Mucosa of rectum (tissue), 2 donors: ENCODE measurements at regions not wholly inside any gene's neighbourhood (a gene's known extent, or its start where the extent isn't known, plus 50 kb on each side); places are given as distances from the start of the nearest gene placed in this dataset.

ENCODE experiments used
- H3K27ac ChIP-seq, 2 donors: one replicate each; pipeline ENCODE4 v1.7.0; 2013; ENCODE audit warnings: inconsistent platforms in 2 of 2, low read depth in 2 of 2, low read length in 2 of 2
- H3K27me3 ChIP-seq, 2 donors: one replicate each; pipeline ENCODE4 v1.7.0; 2013; ENCODE audit warnings: low read length in 2 of 2; ENCODE audit not compliant: control insufficient read depth in 2 of 2, insufficient read depth in 2 of 2
- H3K36me3 ChIP-seq, 2 donors: one replicate each; pipeline ENCODE4 v1.7.0; 2013; ENCODE audit warnings: low read length in 2 of 2; ENCODE audit not compliant: control insufficient read depth in 2 of 2, insufficient read depth in 2 of 2
- H3K4me1 ChIP-seq, 2 donors: one replicate each; pipeline ENCODE4 v1.7.0; 2013; ENCODE audit warnings: low read length in 2 of 2, mild to moderate bottlenecking in 1 of 2; ENCODE audit not compliant: control insufficient read depth in 2 of 2, insufficient read depth in 2 of 2
- H3K4me3 ChIP-seq, 2 donors: one replicate each; pipeline ENCODE4 v1.7.0; 2013; ENCODE audit warnings: low read length in 2 of 2
- H3K9ac ChIP-seq, 2 donors: one replicate each; pipeline ENCODE4 v1.7.0; 2013; ENCODE audit warnings: low read length in 2 of 2, low read depth in 1 of 2, mild to moderate bottlenecking in 1 of 2
- H3K9me3 ChIP-seq, 2 donors: one replicate each; pipeline ENCODE4 v1.7.0; 2013; ENCODE audit warnings: low read length in 2 of 2; ENCODE audit not compliant: control insufficient read depth in 2 of 2
- donor health status: healthy.
- donor health status: Normal muscosa, but diverticular disease.

DNA sequence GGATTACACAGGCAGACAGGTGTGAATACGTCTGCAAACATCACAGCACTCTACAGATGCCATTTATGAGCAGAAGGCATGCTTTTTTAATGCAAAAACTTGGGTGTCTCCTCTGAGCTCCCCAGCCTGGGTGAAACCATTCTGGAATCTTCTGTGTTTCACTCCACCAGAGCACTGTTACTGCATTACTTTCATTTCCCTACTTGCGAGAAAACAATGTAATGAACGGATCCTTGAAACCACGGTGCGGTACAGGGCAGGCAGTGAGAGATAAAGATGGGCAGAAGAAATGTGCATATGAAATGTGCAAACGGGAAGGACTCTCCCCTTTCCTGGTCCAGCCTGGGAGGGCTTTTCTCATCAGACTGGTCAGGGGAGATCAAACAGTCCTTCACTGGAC lies 584.3 kb upstream of the KLF4 start:
- Histone ChIP-seq H3K4me3 (no peak overlapping the region), H3K27me3 (no peaks in the 10 kb centered on the region), H3K36me3 (no peaks in the 10 kb centered on the region)

DNA sequence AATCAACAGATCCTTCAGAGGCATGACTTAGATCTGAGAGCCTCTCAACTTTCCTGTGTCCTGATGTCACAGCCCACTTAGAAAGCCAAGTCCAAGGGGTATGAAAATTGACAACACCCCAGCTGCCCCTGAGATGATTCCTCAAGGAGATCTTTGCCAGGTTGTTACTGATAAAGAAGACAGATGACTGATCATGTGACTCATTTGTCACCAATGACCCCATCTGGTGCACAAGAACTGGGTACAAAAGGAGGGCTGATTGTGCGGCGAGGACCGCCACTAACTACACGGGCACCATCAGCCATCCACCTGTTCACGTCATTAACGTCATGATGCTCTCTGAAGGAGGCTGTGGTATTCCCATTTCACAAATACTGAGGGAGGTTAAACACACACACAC lies 583.2 kb upstream of the KLF4 start:
- Histone ChIP-seq H3K4me3 (no peak overlapping the region), H3K27ac (no peak overlapping the region), H3K36me3 (no peaks in the 10 kb centered on the region), H3K27me3 (no peaks in the 10 kb centered on the region), H3K9ac (no peak overlapping the region), H3K9me3 (no peaks in the 10 kb centered on the region), H3K4me1 (no peaks in the 10 kb centered on the region)

More for the DNA sequence above, 584.3 kb upstream of the KLF4 start:
- Histone ChIP-seq H3K9me3 (no peaks in the 10 kb centered on the region), H3K27ac (no peak overlapping the region), H3K4me1 (no peaks in the 10 kb centered on the region), H3K9ac (no peak overlapping the region)

DNA sequence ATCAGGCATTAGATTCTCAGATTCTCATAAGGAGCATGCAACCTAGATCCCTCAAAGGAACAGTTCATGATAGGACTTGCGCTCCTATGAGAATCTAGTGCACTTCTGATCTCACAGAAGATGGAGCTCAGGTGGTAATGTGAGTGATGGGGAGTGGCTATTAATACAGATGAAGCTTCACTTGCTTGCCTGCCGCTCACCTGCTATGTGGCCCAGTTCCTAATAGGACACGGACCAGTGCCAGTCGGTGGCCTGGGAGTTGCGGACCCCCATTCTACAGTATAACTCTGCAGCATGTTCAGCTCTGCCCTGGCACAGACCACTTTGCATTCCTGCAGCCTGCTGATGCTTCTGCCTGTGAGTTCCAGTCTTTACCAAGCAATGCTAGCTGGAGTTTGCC lies 581.3 kb upstream of the KLF4 start:
- Histone ChIP-seq H3K27me3 (no peaks in the 10 kb centered on the region), H3K4me3 (no peak overlapping the region), H3K36me3 (no peaks in the 10 kb centered on the region), H3K9me3 (no peaks in the 10 kb centered on the region), H3K4me1 (no peaks in the 10 kb centered on the region), H3K9ac (no peak overlapping the region), H3K27ac (no peak overlapping the region)

DNA sequence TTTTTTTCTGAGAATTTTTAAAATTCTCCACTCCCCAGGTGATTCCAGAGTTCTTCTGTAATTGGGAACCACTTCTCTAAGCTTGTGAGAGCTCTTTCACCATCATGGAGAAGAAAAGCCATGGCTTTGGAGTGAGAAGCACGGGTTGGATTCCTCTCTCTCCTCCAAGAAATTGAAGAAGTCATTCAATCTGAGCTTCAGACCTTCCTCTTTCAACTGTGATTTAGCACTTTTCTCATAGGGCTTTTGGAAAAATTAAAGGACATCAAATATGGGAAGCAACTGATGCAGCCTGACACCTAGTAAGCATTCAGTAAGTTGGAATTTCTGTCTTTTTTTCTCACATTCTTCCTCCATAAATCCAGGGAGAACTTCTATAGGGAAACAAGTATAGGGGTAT lies 580.4 kb upstream of the KLF4 start:
- H3K4me1 ChIP-seq, result no peaks in the 10 kb centered on the region
- H3K9ac ChIP-seq, result no peak overlapping the region
- H3K27ac ChIP-seq, result no peak overlapping the region
- no peaks in the 10 kb centered on the region for H3K9me3 ChIP-seq
- no peak overlapping the region for H3K4me3 ChIP-seq
- H3K36me3 ChIP-seq, result no peaks in the 10 kb centered on the region
- no peaks in the 10 kb centered on the region for H3K27me3 ChIP-seq

- Histone ChIP-seq H3K9me3 (no peaks in the 10 kb centered on the region), H3K36me3 (no peaks in the 10 kb centered on the region), H3K4me1 (peaks cover 5 to 10% of the 10 kb centered on the region in 2 donors), H3K27ac (no peak overlapping the region), H3K27me3 (no peaks in the 10 kb centered on the region), H3K9ac (no peak overlapping the region), H3K4me3 (no peak overlapping the region)
Observed at GRCh38 chr9:108062680-108063079, 573.1 kb upstream of the KLF4 start.

DNA sequence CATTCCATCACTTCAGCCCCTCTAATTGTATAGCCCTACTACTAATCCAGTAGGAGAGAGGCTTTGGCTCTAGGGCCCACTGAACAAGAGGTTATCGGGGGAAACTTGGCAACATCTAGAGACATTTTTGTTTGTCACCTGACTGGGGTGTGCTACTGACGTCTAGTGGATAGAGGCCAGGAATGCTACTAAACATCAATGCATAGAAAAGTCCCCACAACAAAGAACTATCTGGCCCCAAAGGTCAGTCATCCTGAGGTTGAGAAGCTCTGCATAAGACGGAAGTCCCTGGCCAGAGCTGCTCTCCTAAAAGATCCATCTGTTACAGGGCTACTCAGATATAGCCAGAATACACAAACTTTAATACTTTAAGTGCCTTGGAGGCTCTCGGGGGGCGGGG lies 570.6 kb upstream of the KLF4 start:
- Histone ChIP-seq H3K4me1 (peaks cover 5 to 21% of the 10 kb centered on the region in 2 donors), H3K9me3 (no peaks in the 10 kb centered on the region), H3K27me3 (no peaks in the 10 kb centered on the region), H3K36me3 (no peaks in the 10 kb centered on the region), H3K4me3 (no peak overlapping the region), H3K27ac (no peak overlapping the region), H3K9ac (no peak overlapping the region)

DNA sequence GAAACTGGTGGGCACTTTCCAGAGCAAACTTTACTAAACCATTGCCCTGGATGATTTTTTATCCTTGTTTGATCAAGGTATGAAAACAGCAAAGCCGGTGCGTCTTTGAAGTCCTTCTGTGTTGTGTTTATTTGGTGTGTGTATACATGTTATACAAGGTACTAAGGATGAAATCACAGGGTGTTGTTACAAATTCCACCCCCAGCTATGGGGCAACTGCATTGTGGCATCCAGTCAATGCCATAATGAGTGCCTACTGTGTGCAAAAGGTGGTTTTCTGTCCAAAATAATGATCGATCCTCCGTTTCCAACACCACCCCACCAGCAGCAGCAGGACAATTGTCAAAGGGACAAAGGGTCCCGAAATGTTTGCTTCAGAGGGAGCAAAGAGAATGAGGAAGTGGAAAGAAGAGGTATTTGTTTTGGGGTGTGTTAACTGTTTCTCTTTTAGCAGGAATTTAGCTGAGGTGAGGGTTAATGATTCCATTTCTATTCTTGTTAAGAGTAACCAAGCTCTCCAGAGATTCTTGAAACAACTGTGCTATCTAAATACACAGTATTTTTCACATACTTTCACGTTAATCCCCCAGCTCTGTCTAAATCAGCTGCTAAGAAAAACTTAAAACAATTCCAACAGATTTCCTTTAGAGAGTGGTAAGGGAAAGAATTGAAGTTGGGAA lies 568.7 kb upstream of the KLF4 start:
- Histone ChIP-seq H3K4me1 (peaks cover 7 to 29% of the 10 kb centered on the region in 2 donors), H3K9ac (no peak overlapping the region), H3K4me3 (no peak overlapping the region), H3K27me3 (no peaks in the 10 kb centered on the region), H3K36me3 (no peaks in the 10 kb centered on the region), H3K27ac (peak overlapping the region in 1 of 2 donors; percentile 55), H3K9me3 (no peaks in the 10 kb centered on the region)

DNA sequence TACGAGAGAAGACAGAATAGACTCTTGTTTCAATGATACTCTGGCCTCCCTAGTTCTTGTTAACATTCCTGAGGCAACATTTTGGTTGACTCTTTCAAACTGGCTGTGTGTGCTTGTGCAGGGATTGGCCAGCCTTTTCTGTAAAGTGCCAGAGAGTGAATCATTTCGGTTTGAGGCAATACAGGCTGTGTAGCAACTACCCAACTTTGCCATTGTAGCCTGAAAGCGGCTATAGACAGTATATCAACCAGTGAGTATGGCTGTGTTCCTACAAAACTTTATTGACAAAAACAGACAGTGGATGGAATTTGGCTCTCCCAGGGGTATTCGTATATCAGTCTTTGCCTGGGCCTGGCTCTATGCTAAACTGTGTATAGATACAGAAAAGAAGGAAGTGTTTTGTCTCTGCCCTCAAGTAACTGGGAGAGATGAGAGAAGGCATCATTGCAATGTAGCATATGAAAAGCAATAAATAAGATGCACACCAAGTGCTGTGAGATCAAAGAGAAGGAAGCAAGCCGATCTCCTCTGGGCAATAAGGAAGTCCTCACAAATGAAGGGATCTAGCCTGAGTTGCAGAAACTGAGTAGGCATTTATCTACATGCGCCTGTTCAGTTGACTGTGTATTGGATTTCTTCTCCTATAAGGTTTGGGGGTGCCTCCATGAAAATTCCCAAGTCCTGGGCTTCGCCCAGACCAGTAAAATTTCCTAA lies 568.0 kb upstream of the KLF4 start:
- Histone ChIP-seq H3K9me3 (no peaks in the 10 kb centered on the region), H3K27me3 (no peaks in the 10 kb centered on the region), H3K4me1 (peaks cover 11 to 31% of the 10 kb centered on the region in 2 donors), H3K9ac (no peak overlapping the region), H3K27ac (peak overlapping the region in 1 of 2 donors; percentile 55), H3K4me3 (no peak overlapping the region), H3K36me3 (no peaks in the 10 kb centered on the region)

- Histone ChIP-seq H3K4me3 (no peak overlapping the region), H3K9ac (no peak overlapping the region), H3K4me1 (peaks cover 12 to 31% of the 10 kb centered on the region in 2 donors), H3K27me3 (no peaks in the 10 kb centered on the region), H3K36me3 (no peaks in the 10 kb centered on the region), H3K27ac (no peak overlapping the region), H3K9me3 (no peaks in the 10 kb centered on the region)
Observed at GRCh38 chr9:108056805-108057386, 567.3 kb upstream of the KLF4 start.

GRCh38 chr9:108056084-108056804 lies 566.7 kb upstream of the KLF4 start:
- no peaks in the 10 kb centered on the region for H3K36me3 ChIP-seq
- peak overlapping the region in 1 of 2 donors; percentile 23 for H3K27ac ChIP-seq
- peaks cover 12 to 34% of the 10 kb centered on the region in 2 donors for H3K4me1 ChIP-seq

More at GRCh38 chr9:108056084-108056804, 566.7 kb upstream of the KLF4 start:
- H3K27me3 ChIP-seq, result no peaks in the 10 kb centered on the region
- no peak overlapping the region for H3K4me3 ChIP-seq
- no peaks in the 10 kb centered on the region for H3K9me3 ChIP-seq
- no peak overlapping the region for H3K9ac ChIP-seq
